Fibroblast of the aortic adventitia (primary cell): ENCODE measurements at regions not wholly inside any gene's neighbourhood (a gene's known extent, or its start where the extent isn't known, plus 50 kb on each side); places are given as distances from the start of the nearest gene placed in this dataset.

Experiments used
- DNase-seq: peaks from one replicate; pipeline ENCODE4 v3.0.0-alpha.2; 2010; ENCODE audit warnings: low read depth
- H3K4me3 ChIP-seq: 2 replicates; pipeline ENCODE4 v1.5.1; 2011; ENCODE audit warnings: low read depth, mild to moderate bottlenecking, control low read depth, low read length, moderate library complexity
- TF ChIP-seq, protein P1 (sequence below): IDR thresholded peaks from 2 replicates; pipeline ENCODE4 v1.5.1; 2011; ENCODE audit warnings: mild to moderate bottlenecking, low read length, control low read depth, inconsistent platforms; ENCODE audit not compliant: insufficient read depth

DNA sequence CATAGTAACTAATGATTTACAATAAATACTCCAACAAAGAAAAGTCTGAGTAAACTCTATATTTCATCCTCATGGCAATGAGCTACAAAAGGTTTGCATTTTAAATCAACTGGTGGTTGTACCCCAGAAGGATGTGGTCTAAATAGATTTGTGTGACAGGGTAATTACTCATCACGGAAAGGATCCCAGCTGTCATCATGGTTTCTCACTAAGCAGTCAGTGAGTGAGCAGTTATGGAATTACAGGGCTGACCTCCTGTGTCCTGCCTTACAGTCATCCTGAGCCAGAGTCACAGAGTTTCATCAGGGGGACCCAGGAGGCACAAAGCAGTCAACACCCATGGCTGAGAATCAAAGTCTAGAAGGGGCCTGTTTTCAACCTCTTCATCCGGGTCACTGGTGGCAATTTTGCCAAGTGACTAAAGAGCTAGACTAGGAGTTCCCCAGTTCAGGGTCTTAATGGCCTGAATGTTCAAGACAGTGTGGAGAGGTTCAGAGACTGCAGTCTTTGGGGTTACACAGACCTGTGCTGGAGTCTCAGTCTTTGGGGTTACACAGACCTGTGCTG is 210.7 kb upstream of the SLC24A2 start:
- H3K4me3 ChIP-seq, result no peak overlapping the region
- TF ChIP-seq, protein P1, sequence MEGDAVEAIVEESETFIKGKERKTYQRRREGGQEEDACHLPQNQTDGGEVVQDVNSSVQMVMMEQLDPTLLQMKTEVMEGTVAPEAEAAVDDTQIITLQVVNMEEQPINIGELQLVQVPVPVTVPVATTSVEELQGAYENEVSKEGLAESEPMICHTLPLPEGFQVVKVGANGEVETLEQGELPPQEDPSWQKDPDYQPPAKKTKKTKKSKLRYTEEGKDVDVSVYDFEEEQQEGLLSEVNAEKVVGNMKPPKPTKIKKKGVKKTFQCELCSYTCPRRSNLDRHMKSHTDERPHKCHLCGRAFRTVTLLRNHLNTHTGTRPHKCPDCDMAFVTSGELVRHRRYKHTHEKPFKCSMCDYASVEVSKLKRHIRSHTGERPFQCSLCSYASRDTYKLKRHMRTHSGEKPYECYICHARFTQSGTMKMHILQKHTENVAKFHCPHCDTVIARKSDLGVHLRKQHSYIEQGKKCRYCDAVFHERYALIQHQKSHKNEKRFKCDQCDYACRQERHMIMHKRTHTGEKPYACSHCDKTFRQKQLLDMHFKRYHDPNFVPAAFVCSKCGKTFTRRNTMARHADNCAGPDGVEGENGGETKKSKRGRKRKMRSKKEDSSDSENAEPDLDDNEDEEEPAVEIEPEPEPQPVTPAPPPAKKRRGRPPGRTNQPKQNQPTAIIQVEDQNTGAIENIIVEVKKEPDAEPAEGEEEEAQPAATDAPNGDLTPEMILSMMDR, result no peak
- DNase-seq, result peak; percentile 58

GRCh38 chr9:19998823-19999455 is 210.1 kb upstream of the SLC24A2 start:
- DNase-seq, result no peak

GRCh38 chr9:19998153-19998552 is 209.3 kb upstream of the SLC24A2 start:
- TF ChIP-seq, protein P1, result no peak
- DNase-seq, result peak; percentile 29
- no peak overlapping the region for H3K4me3 ChIP-seq

More at GRCh38 chr9:19998823-19999455, 210.1 kb upstream of the SLC24A2 start:
- TF ChIP-seq, protein P1, result no peak
- H3K4me3 ChIP-seq, result no peak overlapping the region

GRCh38 chr9:19995619-19996018 is 206.8 kb upstream of the SLC24A2 start:
- DNase-seq, result no peak
- no peak overlapping the region for H3K4me3 ChIP-seq
- TF ChIP-seq, protein P1, result no peak

- no peak for DNase-seq
- no peak overlapping the region for H3K4me3 ChIP-seq
- TF ChIP-seq, protein P1, result no peak
These were observed 205.5 kb upstream of the SLC24A2 start for GRCh38 chr9:19994296-19994695.

- no peak overlapping the region for H3K4me3 ChIP-seq
- peak; percentile 43 for DNase-seq
These were observed 203.7 kb upstream of the SLC24A2 start for GRCh38 chr9:19992556-19992955.

More at GRCh38 chr9:19992556-19992955, 203.7 kb upstream of the SLC24A2 start:
- TF ChIP-seq, protein P1, result no peak
